Adrenal gland (tissue), 9 donors: ENCODE measurements at regions not wholly inside any gene's neighbourhood (a gene's known extent, or its start where the extent isn't known, plus 50 kb on each side); places are given as distances from the start of the nearest gene placed in this dataset.
"Not testable (repeated sequence)": the region's sequence is repeated elsewhere in the genome, so short reads cannot be mapped to it uniquely, and the experiment has no call there.

Experiments used
- DNase-seq, 7 donors: peaks; one replicate each; pipeline ENCODE4 v3.0.0-alpha.2; 2019 to 2020
- H3K27ac ChIP-seq, 5 donors: fragments of 200-600 bp; sonication (generic) in 4 of 5; 1 replicate in 3 of 5; 2 replicates in 2 of 5; pipeline versions ENCODE4 v1.5.1 to v1.8.0; 2016 to 2020; ENCODE audit warnings: mild to moderate bottlenecking in 1 of 5
- H3K27me3 ChIP-seq: fragments of 200-600 bp; 2 replicates; pipeline ENCODE4 v1.8.0; 2021
- H3K36me3 ChIP-seq, 2 donors: fragments of 200-600 bp; replicated peaks in 1 of 2; 1 replicate in 1 of 2; 2 replicates in 1 of 2; pipeline versions ENCODE4 v1.5.1 to v1.8.0; 2018 to 2022
- H3K4me1 ChIP-seq, 2 donors: fragments of 200-600 bp; replicated peaks in 1 of 2; 1 replicate in 1 of 2; 2 replicates in 1 of 2; pipeline versions ENCODE4 v1.5.1 to v1.8.0; 2018 to 2021
- H3K4me3 ChIP-seq, 4 donors: fragments of 200-600 bp; sonication (generic) in 3 of 4; one replicate each; pipeline ENCODE4 v1.5.1; 2016 to 2018
- H3K9me3 ChIP-seq, 3 donors: fragments of 200-600 bp; sonication (generic) in 1 of 3; replicated peaks in 1 of 3; 1 replicate in 2 of 3; 2 replicates in 1 of 3; pipeline versions ENCODE4 v1.5.1 to v1.8.0; 2016 to 2021
- CTCF ChIP-seq, 6 experiments: fragments of 450-650 bp in 4 of 6; fragments of 200-600 bp in 2 of 6; sonication (generic) in 1 of 6; IDR thresholded peaks; 1 replicate in 5 of 6; 2 replicates in 1 of 6; pipeline versions ENCODE4 v1.5.1 to v1.8.0; 2016 to 2021; ENCODE audit warnings: antibody characterized with exemption in 6 of 6, mild to moderate bottlenecking in 2 of 6, moderate library complexity in 1 of 6
- POLR2A ChIP-seq, 2 donors: fragments of 450-650 bp; IDR thresholded peaks; one replicate each; pipeline ENCODE4 v1.6.1; 2017; ENCODE audit warnings: antibody characterized with exemption in 2 of 2, mild to moderate bottlenecking in 2 of 2, moderate library complexity in 1 of 2
- WGBS, 4 donors: extraction: QIAGEN DNeasy Blood & Tissue Kit in 2 of 4; methylation state at CpG; one replicate each; pipeline versions ENCODE4 v1.1.5 to v1.1.7; 2013 to 2017; 5-methylcytosine and 5-hydroxymethylcytosine counted together
- intact Hi-C, 2 donors: fragments of 100-400 bp; cut with DNase I; formaldehyde crosslinking; loops; one replicate each; pipeline versions ENCODE4 v1.14.1 to v1.15.0; 2022 to 2023
- donor health status: healthy with polysubstance abuse.
- donor health status: Bipolar disorder and iron deficiency.
- donor health status: DM: yes; HTN: yes; CAD: no.
- donor health status: DM: no; HTN: no; CAD: no.
- donor health status: DM: no; HTN: no; CAD: no.

- H3K27me3 ChIP-seq: no peaks in the 10 kb centered on the region
- H3K36me3 ChIP-seq: no peaks in the 10 kb centered on the region
- H3K4me3 ChIP-seq: no peak overlapping the region
- peak in 6 of 7 donors; percentile 20 to 51 (median 42) for DNase-seq
- H3K4me1 ChIP-seq: peaks cover 0 to 21% of the 10 kb centered on the region in 2 donors
- no peaks in the 10 kb centered on the region for H3K9me3 ChIP-seq
- no peak overlapping the region for H3K27ac ChIP-seq
- WGBS, 4 donors: 39 to 47% (median 40%) methylated on average over 3 of the region's 3 CpGs
- TF ChIP-seq POLR2A (IDR thresholded peaks at IDR 0.05): no peak
- TF ChIP-seq CTCF (IDR thresholded peaks at IDR 0.05): no peak
- intact Hi-C loops: no loop called here
Observed at GRCh38 chr3:5051772-5052171, 70.3 kb upstream of the ARL8B start.

- H3K36me3 ChIP-seq: no peaks in the 10 kb centered on the region
- intact Hi-C loops: no loop called here
- DNase-seq: peak in 1 of 7 donors; percentile 5
- peak overlapping the region in 1 of 5 donors; percentile 58 for H3K27ac ChIP-seq
- TF ChIP-seq CTCF (IDR thresholded peaks at IDR 0.05) (no peak), POLR2A (IDR thresholded peaks at IDR 0.05) (no peak)
- WGBS, 4 donors: 86 to 95% (median 94%) methylated on average over 3 of the region's 3 CpGs
- H3K4me3 ChIP-seq: no peak overlapping the region
- no peaks in the 10 kb centered on the region for H3K27me3 ChIP-seq
- H3K4me1 ChIP-seq: peaks cover 0 to 21% of the 10 kb centered on the region in 2 donors
- no peaks in the 10 kb centered on the region for H3K9me3 ChIP-seq
Observed at GRCh38 chr3:5052247-5052646, 69.8 kb upstream of the ARL8B start.

- no peaks in the 10 kb centered on the region for H3K9me3 ChIP-seq
- H3K36me3 ChIP-seq: no peaks in the 10 kb centered on the region
- intact Hi-C loops: no loop called here
- 53 to 61% (median 58%) methylated on average over 7 of the region's 7 CpGs for WGBS, 4 donors
- peaks cover 0 to 27% of the 10 kb centered on the region in 2 donors for H3K4me1 ChIP-seq
- no peak overlapping the region for H3K4me3 ChIP-seq
- peak overlapping the region in 2 of 5 donors; percentile 64 to 71 for H3K27ac ChIP-seq
- H3K27me3 ChIP-seq: no peaks in the 10 kb centered on the region
- TF ChIP-seq POLR2A (IDR thresholded peaks at IDR 0.05) (no peak), CTCF (IDR thresholded peaks at IDR 0.05) (no peak)
- peak in 6 of 7 donors; percentile 29 to 70 (median 50) for DNase-seq
Observed at GRCh38 chr3:5053021-5053831, 68.9 kb upstream of the ARL8B start.

- peak in 4 of 7 donors; percentile 19 to 51 (median 32) for DNase-seq
- TF ChIP-seq CTCF (IDR thresholded peaks at IDR 0.05): no peak
- WGBS, 4 donors: 70 to 86% (median 81%) methylated on average over 4 of the region's 4 CpGs
- Histone ChIP-seq H3K9me3 (no peaks in the 10 kb centered on the region), H3K4me1 (peaks cover 0 to 34% of the 10 kb centered on the region in 2 donors), H3K27ac (no peak overlapping the region), H3K36me3 (no peaks in the 10 kb centered on the region), H3K27me3 (no peaks in the 10 kb centered on the region), H3K4me3 (no peak overlapping the region)
- intact Hi-C loops: no loop called here
Observed at GRCh38 chr3:5054098-5054497, 68.0 kb upstream of the ARL8B start.

- H3K27me3 ChIP-seq, H3K36me3 ChIP-seq, H3K4me3 ChIP-seq, H3K27ac ChIP-seq, intact Hi-C loops, H3K9me3 ChIP-seq: not testable (repeated sequence)
- WGBS, 4 donors: 62 to 78% (median 65%) methylated on average over 6 of the region's 6 CpGs
- H3K4me1 ChIP-seq: peaks cover 0 to 34% of the 10 kb centered on the region in 2 donors
- peak in 1 of 7 donors; percentile 41 for DNase-seq
Observed at GRCh38 chr3:5054579-5054978, 67.5 kb upstream of the ARL8B start.
